Breast epithelium (tissue), 4 donors: ENCODE measurements at regions not wholly inside any gene's neighbourhood (a gene's known extent, or its start where the extent isn't known, plus 50 kb on each side); places are given as distances from the start of the nearest gene placed in this dataset.
"Not testable (repeated sequence)": the region's sequence is repeated elsewhere in the genome, so short reads cannot be mapped to it uniquely, and the experiment has no call there.

Source experiments
- DNase-seq, 2 donors: peaks; one replicate each; pipeline ENCODE4 v3.0.0-alpha.2; 2019; ENCODE audit warnings: low spot score in 2 of 2
- H3K27ac ChIP-seq, 2 donors: fragments of 200-600 bp; sonication (generic) in 1 of 2; one replicate each; pipeline ENCODE4 v1.5.1; 2016 to 2019; ENCODE audit warnings: mild to moderate bottlenecking in 1 of 2
- H3K27me3 ChIP-seq, 2 donors: fragments of 200-600 bp; sonication (generic) in 1 of 2; one replicate each; pipeline versions ENCODE4 v1.5.1 to v1.6.0; 2017 to 2019; ENCODE audit warnings: control low read depth in 1 of 2, mild to moderate bottlenecking in 1 of 2
- H3K36me3 ChIP-seq: fragments of 200-600 bp; one replicate; pipeline ENCODE4 v1.5.1; 2019
- H3K4me1 ChIP-seq, 2 donors: fragments of 200-600 bp; sonication (generic); one replicate each; pipeline ENCODE4 v1.5.1; 2016 to 2019; ENCODE audit warnings: control low read depth in 1 of 2
- H3K4me3 ChIP-seq, 3 donors: fragments of 200-600 bp; sonication (generic); 1 replicate in 2 of 3; 2 replicates in 1 of 3; pipeline ENCODE4 v1.5.1; 2016 to 2019; ENCODE audit warnings: mild to moderate bottlenecking in 3 of 3, moderate library complexity in 2 of 3
- H3K9me3 ChIP-seq, 2 donors: fragments of 200-600 bp; sonication (generic) in 1 of 2; one replicate each; pipeline ENCODE4 v1.5.1; 2016 to 2019; ENCODE audit warnings: control low read depth in 1 of 2
- CTCF ChIP-seq, 3 donors: fragments of 450-650 bp; IDR thresholded peaks; one replicate each; pipeline ENCODE4 v1.5.1; 2016 to 2017; ENCODE audit warnings: antibody characterized with exemption in 3 of 3, mild to moderate bottlenecking in 3 of 3, moderate library complexity in 3 of 3
- POLR2A ChIP-seq: fragments of 450-650 bp; IDR thresholded peaks from one replicate; pipeline ENCODE4 v1.6.1; 2016; ENCODE audit warnings: antibody characterized with exemption, mild to moderate bottlenecking, moderate library complexity
- POLR2AphosphoS5 ChIP-seq, 3 donors: sonication (generic); formaldehyde crosslinking; IDR thresholded peaks; one replicate each; pipeline ENCODE4 v1.6.1; 2017; ENCODE audit warnings: antibody characterized with exemption in 3 of 3
- intact Hi-C: fragments of 100-400 bp; cut with DNase I; formaldehyde crosslinking; loops from one replicate; pipeline ENCODE4 v1.15.1; 2023; ENCODE audit warnings: low total_unique reads

DNA sequence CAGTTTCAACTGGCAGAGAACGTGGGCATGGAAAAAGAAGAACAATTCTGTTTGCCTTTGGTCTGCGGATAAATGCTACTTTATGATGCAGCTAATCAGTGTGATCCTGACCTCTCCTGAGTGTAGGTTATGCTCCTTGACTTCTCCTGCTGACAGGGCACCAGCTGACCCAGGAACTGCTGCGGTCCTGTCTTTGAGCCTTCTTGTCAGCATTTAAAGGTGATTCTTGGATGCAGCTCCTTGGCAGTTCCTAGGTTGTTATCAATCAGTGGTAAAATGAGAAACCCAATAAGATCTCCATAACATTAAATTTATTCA, 150.3 kb upstream of the FGF10 start:
- peak overlapping the region; percentile 74 to 82 for H3K27ac ChIP-seq
- peaks cover 0 to 5% of the 10 kb centered on the region in 2 donors for H3K4me1 ChIP-seq
- peak overlapping the region in 1 of 3 donors; percentile 20 for H3K4me3 ChIP-seq
- DNase-seq, result no peak
- TF ChIP-seq POLR2AphosphoS5 (IDR thresholded peaks at IDR 0.05) (no peak), CTCF (IDR thresholded peaks at IDR 0.05) (no peak), POLR2A (no peak)
- intact Hi-C loops, result no loop called here
- no peaks in the 10 kb centered on the region for H3K9me3 ChIP-seq
- no peaks in the 10 kb centered on the region for H3K36me3 ChIP-seq
- H3K27me3 ChIP-seq, result no peaks in the 10 kb centered on the region

- H3K4me1 ChIP-seq, result peaks cover 0 to 5% of the 10 kb centered on the region in 2 donors
- H3K27me3 ChIP-seq, result no peaks in the 10 kb centered on the region
- peak overlapping the region; percentile 74 to 82 for H3K27ac ChIP-seq
- no peak for TF ChIP-seq POLR2AphosphoS5 (IDR thresholded peaks at IDR 0.05)
- TF ChIP-seq CTCF (IDR thresholded peaks at IDR 0.05), result no peak
- no peak for TF ChIP-seq POLR2A
- no peaks in the 10 kb centered on the region for H3K9me3 ChIP-seq
- intact Hi-C loops, result no loop called here
- H3K4me3 ChIP-seq, result peak overlapping the region in 2 of 3 donors; percentile 20 to 40
- H3K36me3 ChIP-seq, result no peaks in the 10 kb centered on the region
- no peak for DNase-seq
Measured at GRCh38 chr5:44538797-44539601, 149.8 kb upstream of the FGF10 start.

GRCh38 chr5:44536650-44537260, 147.5 kb upstream of the FGF10 start:
- no peak for TF ChIP-seq POLR2AphosphoS5 (IDR thresholded peaks at IDR 0.05)
- TF ChIP-seq POLR2A, result no peak
- peak in 2 of 3 donors; percentile 23 to 28 for TF ChIP-seq CTCF (IDR thresholded peaks at IDR 0.05)
- intact Hi-C loops, result no loop called here
- no peak overlapping the region for H3K4me3 ChIP-seq
- no peak overlapping the region for H3K27ac ChIP-seq
- H3K27me3 ChIP-seq, result no peaks in the 10 kb centered on the region
- peaks cover 0 to 5% of the 10 kb centered on the region in 2 donors for H3K4me1 ChIP-seq
- no peak for DNase-seq
- no peaks in the 10 kb centered on the region for H3K36me3 ChIP-seq
- H3K9me3 ChIP-seq, result no peaks in the 10 kb centered on the region

- H3K4me1 ChIP-seq, result peaks cover 0 to 5% of the 10 kb centered on the region in 2 donors
- H3K27ac ChIP-seq, result no peak overlapping the region
- intact Hi-C loops, result no loop called here
- TF ChIP-seq POLR2AphosphoS5 (IDR thresholded peaks at IDR 0.05) (no peak), CTCF (IDR thresholded peaks at IDR 0.05) (no peak), POLR2A (no peak)
- no peaks in the 10 kb centered on the region for H3K9me3 ChIP-seq
- H3K36me3 ChIP-seq, result no peaks in the 10 kb centered on the region
- H3K4me3 ChIP-seq, result no peak overlapping the region
- no peaks in the 10 kb centered on the region for H3K27me3 ChIP-seq
- DNase-seq, result no peak
Measured at GRCh38 chr5:44535621-44536020, 146.4 kb upstream of the FGF10 start.

DNA sequence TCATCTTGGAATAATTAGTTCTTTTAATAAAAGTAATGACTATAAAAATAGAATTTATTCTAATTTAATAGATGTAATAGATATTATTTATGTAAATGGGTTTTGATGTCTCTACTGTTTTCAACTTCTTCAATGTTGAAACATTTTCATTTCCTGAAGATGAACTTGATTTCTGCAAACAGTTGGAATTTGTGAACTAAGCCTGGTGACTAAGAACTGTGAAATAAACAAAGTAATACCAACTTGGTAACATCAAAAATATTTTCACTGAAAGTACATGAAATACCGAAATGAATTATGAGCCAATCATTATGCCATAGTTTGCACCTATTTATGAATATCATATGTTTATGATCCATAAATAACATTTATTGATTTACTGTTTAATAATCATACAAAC, 143.8 kb upstream of the FGF10 start:
- TF ChIP-seq CTCF (IDR thresholded peaks at IDR 0.05) (no peak), POLR2AphosphoS5 (IDR thresholded peaks at IDR 0.05) (no peak), POLR2A (no peak)
- Histone ChIP-seq H3K36me3 (no peaks in the 10 kb centered on the region), H3K4me3 (no peak overlapping the region), H3K9me3 (no peaks in the 10 kb centered on the region), H3K27ac (no peak overlapping the region), H3K4me1 (no peaks in the 10 kb centered on the region), H3K27me3 (no peaks in the 10 kb centered on the region)
- no peak for DNase-seq
- intact Hi-C loops, result no loop called here

DNA sequence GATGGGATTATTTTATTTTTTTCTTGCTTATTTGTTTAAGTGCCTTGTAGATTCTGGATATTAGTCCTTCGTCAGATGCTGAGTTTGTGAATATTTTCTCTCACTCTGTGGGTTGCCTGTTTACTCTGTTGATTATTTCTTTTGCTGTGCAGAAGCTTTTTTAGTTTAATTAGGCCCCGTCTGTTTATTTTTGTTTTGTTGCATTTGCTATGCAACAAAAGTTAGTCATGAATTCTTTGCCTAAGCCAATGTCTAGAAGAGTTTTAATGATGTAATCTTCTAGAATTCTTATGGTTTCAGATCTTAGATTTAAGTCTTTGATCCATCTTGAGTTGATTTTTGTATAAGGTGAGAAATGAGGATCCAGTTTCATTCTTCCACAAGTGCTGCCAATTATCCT, 142.5 kb upstream of the FGF10 start:
- intact Hi-C loops, H3K27me3 ChIP-seq, H3K4me3 ChIP-seq, H3K27ac ChIP-seq, H3K9me3 ChIP-seq, DNase-seq, H3K4me1 ChIP-seq, H3K36me3 ChIP-seq: not testable (repeated sequence)

GRCh38 chr5:44530783-44531182, 141.6 kb upstream of the FGF10 start:
- intact Hi-C loops, H3K9me3 ChIP-seq, H3K36me3 ChIP-seq, H3K4me1 ChIP-seq, DNase-seq, H3K4me3 ChIP-seq, H3K27me3 ChIP-seq, H3K27ac ChIP-seq: not testable (repeated sequence)
